Central memory CD4-positive, alpha-beta T cell (primary cell): ENCODE measurements at regions not wholly inside any gene's neighbourhood (a gene's known extent, or its start where the extent isn't known, plus 50 kb on each side); places are given as distances from the start of the nearest gene placed in this dataset.
"Not testable (repeated sequence)": the region's sequence is repeated elsewhere in the genome, so short reads cannot be mapped to it uniquely, and the experiment has no call there.

Source experiments
- DNase-seq: peaks from one replicate; pipeline ENCODE4 v3.0.0; 2022

DNA sequence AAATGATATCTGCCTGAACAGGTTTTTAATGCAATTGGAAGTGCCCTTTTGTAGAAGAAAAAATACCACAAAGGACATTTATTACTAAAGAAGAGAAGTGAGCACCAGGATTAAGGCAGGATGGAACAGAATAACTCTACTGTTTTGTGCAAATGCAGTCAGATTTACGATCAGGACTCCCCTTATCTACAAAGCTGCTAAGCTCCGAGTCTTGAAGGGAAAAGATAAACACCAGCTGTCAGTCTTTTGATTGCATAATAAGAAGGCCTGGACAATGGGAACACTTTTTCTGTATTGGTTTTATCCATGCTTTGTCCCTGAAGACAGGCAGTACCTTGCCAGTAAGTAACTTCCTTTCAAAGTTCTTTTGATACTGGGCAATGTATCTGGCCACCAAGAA, 797.9 kb upstream of the SLC35B3 start:
- no peak for DNase-seq

DNA sequence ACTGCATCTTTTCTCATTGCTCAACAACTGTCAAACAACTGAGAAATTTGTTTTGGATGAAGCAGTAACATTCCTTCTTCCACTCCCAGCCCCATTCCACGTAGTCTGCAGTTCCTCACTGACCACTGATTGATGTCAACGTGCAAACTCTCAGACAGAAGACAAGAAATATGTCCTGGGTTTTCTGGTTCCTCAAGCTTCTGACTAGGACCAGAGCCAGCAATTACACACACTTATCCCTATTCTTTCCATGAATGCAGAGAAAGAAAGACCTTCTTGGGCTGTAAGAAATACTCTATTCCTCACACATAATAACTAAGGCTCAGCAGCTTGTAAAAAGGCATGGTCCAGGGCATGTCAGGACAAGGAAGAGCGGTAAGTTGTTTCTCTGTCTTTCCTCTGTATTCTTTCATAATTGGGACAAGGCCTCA, 790.1 kb upstream of the SLC35B3 start:
- DNase-seq: no peak

DNA sequence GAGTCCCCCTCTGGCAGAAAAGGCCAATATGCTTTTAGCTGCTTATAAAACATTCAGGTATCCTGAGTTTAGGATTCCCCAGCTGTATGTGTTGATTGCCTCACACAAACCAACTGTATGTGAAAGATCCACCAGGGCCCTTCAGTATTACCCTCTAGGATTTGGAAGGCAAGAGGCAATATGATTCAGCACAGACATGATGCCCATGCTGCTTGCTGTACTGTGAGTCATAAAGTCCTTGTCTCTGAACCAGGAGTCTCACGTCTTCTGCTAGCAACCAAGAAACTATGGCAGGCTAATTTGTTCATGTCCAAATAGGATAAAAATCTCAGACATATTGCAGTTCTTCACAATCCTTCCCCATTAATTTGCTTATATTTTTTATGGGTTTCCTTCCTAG, 789.2 kb upstream of the SLC35B3 start:
- no peak for DNase-seq

DNA sequence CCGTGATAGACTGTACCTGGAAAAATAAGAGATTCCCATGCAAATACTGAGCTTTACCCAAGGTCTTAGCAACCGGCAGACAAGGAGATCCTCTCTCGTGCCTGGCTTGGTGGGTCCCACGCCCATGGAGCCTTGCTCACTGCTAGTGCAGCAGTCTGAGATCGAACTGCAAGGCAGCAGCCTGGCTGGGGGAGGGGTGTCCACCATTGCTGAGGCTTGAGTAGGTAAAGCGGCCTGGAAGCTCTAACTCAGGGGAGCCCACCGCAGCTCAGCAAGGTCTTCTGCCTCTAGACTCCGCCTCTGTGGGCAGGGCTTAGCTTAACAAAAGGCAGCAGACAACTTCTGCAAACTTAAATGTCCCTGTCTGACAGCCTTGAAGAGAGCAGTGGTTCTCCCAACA, 778.4 kb upstream of the SLC35B3 start:
- not testable (repeated sequence) for DNase-seq

DNA sequence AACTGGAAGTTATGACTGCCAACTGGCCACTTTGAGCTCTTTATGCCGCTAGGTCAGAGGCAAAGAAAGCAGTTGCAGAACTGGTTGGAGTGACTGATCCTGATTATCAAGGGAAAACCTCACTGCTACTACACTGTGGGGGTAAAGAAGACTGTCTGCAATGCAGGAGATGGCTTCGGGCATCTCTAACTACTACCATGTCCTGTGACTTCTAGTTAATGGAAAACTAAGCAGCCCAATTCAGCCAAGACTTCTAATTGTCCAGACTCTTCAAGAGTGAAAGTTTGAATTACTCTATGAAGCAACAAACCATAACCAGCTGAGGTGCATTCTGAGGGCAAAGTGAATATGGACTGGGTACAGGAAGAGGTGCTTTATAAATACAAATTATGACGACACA, 773.6 kb upstream of the SLC35B3 start:
- DNase-seq: no peak

DNA sequence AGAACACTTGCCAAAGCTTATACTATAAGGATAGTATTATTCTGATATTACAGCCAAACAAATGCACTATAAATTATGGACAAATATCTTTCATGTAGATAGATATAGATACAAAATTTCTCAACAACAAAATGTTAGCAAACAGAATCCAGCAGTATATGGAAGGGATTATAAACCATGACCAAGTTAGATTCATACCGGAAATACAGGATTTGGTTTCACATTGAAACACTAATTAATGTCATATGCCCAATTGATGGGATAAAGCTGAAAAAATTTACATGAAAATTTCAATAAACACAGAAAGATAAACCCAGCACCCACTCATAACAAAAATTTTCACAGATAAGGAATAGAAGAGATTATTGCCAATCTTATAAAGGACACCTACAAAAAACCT, 770.3 kb upstream of the SLC35B3 start:
- no peak for DNase-seq

DNA sequence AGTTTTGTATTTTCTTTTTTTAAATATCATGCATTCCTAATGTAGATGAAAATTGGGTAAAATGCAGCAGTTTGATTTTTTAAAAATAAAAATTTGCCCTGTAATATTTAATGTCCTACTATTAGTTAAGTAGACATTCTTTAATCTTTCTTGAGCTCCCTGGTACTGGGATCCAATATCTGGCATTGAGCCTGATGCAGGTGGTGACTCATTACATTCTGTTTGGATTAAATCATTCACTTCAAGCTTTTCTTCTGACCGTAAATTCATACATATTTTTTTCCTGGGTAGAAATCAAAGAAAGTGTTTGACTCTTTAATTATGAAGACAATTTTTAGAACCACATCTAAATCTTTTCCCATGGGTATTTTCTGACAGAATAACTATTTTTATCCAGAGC, 768.8 kb upstream of the SLC35B3 start:
- DNase-seq: no peak

DNA sequence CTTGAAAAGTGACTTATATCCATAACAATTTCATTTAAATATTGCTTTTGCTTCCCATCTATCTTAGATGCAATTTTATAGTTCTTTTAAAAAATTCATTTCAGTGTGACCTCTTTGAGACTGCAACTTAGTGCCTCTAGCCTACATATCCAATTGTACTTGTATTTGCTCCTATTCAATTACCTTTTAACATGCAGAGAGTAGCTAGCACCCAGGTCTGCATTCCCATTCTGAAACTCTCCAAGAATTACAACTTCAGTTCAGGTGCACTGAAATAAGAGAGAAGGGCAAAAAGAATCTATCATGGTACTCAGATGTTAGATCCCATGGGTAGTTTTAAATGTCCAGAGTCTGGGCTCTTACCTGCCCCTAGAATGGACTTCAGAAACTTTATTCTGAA, 765.4 kb upstream of the SLC35B3 start:
- DNase-seq: no peak

DNA sequence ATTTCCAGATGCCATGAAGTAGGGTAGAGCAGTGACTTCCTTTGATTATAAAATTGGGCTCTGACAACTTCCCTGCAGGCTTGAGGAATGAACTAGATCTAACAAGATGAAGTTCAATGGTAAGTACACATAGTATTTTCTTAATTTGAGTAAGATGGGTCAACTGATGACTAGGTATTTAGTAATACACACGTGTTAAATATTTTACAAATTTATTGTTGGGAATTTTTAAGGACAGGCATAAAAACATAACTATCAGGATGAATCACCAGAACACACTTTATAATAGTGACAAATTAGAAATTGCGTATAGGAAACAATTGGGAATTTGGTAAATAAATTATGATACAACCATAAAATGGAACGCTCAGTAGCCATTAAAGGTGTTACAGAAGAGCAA, 762.4 kb upstream of the SLC35B3 start:
- no peak for DNase-seq

DNA sequence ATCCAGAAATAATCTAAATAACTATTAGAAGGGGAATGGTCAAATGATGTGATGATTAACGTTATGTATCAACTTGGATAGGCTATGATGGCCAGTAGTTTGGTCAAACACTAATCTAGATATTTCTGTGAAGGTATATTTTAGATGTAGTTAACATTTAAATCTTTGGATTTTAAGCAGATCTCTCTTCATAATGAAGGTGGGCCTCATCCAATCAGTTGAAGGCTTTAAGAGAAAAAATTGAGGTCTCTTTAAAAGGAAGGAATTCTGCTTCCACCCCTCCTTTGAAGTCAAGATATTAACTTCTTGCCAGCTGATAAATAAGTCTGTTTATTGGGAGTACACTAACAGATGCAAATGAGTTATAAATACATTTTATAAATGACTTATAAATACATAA, 760.0 kb upstream of the SLC35B3 start:
- DNase-seq: no peak

DNA sequence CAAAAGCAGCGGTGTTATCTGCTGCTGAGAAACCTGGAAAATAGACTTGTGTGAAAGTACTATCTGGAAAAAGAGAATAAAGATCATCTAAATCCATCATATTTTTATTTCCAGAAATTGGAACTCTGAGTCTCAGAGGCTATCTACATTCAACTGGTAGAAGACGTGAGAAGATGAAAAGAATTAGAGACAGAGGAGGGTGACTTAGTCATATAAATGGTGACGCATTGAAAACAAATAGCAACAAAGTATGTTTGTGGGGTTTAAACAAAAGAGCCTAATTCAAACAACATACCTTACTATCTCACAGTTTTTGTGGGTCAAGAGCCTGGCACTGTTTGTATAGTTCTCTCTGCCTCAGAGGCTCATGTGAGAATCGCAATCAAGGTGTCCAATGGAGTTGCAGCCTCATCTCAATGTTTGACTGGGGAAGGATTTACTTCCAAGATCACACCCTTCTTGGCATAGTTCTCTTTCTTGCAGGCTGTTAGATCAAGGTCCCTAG, 757.1 kb upstream of the SLC35B3 start:
- no peak for DNase-seq

DNA sequence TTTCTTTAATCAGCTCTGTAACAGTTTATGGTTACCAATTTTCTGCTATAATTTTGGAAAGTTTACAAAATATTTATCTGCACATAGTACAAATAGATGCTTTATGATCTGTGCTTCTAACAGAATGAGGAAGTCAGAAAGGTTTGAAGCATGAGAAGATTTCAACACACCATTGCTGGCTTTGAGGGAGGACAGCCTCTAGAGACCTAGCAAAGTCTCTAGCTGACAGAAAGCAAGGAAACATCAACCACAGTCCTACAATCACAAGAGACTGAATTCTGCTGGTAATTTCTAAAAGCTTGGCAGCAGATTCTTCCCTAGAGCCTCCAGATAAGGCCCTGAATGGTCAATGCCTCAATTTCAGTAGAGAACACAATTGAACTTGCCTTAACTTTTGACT, 750.8 kb upstream of the SLC35B3 start:
- no peak for DNase-seq

DNA sequence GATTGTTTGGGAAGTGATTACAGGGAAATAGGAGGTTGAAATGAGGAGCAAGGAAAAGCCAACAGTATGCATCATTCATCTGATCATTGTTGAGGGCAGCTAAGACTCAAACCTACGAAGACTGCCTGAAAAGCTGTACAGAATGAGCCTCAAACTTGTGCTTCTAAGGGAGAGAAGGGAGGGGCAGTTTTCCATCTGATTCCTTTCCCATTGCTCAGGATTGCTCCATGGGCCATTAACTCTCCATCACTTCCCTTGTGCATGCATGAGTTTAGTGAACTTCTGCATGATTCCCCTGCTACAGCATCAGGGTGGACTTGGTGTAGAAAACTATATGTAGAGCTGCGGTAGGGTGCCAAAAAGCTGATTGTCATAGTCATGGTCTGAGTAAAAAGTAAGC, 742.7 kb upstream of the SLC35B3 start:
- DNase-seq: no peak

DNA sequence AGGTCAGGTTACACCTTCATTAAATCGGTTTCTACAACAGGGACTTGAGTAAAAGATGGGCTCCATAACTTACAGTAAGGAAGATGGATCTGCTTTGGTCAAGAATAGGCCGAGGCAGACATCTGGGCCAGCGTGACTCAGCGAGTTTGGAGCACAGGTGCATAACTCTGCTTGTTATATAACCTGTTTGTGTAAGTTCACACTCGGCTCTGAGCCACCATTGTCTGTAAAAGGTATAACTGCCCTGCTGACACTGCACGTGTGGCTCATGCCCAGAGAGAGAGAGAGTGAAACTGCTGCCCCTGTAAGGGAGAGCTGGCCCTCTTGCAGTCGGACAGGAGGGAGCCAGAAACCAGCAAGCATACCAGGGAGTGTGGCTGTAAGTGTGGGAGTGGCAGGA, 737.9 kb upstream of the SLC35B3 start:
- no peak for DNase-seq

DNA sequence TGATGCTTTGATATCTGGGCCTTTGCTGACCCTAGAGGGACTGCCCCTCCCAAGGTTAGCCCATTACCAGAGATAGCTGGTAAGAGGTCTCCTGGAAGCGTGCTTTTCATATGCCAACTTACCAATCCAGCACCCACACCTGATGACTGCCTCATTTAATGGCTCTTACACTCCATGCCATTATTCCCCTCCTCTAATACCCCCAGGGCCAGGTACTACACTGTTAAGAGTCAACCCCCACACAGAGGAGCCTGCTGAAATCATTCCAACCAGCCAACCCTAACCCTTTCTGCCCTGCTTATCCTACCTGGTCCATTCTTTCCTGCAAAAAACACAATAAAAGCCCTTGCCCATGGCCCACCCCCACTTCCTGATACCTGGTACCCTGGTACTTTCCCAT, 736.8 kb upstream of the SLC35B3 start:
- DNase-seq: no peak

DNA sequence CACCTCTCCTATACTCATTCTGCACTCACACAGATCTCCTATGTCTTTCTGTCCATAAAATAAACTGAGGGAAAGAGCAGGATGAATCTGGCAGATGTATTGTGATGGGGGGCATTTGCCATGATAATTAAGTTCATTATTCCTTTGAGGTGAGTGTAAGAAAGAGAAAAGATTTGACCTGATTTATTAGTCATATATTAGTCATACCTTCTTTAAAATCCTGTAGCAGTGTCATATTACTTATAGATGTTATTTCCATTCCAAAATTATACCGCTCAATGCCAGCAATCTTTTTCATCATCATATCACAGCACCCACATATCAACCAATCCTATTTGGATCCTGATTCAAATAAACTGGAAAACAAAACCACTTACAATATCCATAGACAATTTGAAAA, 733.3 kb upstream of the SLC35B3 start:
- DNase-seq: no peak

DNA sequence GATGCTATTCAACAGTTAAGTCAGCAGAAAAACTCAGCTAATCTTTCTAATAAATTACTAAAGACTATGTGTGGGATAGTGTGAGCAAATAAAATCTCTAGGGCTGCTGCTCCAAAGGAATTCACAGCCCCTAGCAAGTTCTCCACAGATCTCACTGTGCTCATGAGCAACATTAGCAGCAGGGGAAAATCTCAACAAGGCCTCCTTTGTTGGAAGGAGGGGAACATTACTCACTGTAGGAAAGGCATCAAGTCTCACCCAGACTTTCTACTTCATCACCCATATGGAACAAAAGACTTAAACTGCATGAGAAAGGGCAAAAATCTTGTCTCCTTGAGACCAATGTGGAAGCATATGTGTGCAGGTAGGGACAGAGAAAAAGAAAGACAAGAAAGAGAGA, 726.4 kb upstream of the SLC35B3 start:
- no peak for DNase-seq

DNA sequence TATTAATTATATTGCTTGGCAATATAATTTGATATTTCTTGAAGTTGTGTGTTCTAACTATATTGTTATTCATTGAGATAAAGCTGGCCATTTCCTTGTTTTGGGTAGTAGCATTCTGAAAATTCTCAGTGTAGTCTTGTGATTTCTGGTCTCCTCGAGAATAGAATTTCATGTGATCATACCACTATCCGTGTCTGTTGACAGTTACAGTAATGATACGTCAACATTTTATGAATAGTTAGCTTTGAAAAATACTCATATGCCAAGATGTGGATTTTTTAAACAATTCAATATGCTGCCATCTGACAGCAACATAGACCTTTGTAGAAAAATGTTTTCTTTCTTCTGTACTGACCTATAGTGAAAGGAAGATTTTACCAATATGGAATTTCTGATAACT, 723.7 kb upstream of the SLC35B3 start:
- no peak for DNase-seq

DNA sequence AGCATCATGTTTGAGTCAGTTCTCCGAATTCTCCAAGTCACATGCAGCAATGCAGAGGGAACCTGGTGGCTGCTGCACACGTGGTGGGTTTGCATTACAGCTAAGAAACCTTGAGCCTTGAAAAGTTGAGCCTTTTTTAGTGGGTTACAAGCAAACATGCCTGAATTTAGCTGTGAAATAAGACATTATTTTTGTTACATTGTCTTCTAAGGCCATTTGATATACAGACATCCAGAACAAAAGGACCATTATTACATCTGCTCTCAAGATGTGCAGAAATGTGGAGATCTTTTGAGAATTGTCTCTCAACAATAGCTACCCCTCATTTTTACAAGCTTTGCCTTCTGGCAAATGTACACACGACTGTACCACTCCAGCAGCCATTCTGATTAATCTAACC, 720.5 kb upstream of the SLC35B3 start:
- DNase-seq: no peak

DNA sequence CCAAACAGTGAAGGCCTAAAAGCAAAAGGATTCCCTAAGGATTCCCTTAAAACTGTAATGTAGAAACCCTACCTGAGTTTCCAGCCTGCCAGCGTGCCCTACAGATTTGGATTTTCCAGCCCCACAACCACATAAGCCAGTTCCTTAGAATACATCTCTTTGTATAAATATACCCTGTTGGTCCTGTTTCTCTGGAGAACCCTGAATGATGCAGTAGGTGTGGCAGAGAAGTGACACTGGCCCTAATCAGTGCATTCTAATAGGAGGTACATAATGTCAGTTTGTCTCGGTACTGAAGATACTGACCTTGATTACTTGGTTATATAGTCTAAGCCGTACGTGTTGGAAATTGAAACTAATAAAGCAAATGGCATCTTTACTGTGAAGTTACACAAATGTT, 707.8 kb upstream of the SLC35B3 start:
- no peak for DNase-seq

DNA sequence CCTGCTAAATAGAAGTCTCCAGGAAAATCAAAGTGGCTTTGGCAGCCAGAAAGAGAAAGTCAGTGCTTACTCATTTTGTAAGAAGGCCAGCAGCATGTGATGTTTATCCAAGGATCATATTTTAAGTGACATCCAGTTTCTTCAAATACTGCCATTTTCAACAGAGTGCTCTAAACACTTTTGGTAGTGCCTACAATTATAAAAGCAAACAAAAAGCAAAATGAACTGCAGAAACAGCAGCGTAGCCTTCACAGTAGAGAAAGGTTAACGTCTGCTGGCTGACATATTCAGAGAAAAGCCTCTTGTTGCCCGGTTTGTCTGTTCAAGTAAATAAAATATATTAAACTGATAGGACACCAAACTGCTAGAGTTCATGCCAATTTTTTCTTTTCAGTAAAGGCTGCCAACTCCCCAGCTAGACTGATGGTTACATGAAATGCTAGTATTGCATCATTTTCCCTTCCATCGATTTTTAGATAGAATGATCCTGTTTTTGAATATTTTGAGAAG, 705.7 kb upstream of the SLC35B3 start:
- DNase-seq: no peak

DNA sequence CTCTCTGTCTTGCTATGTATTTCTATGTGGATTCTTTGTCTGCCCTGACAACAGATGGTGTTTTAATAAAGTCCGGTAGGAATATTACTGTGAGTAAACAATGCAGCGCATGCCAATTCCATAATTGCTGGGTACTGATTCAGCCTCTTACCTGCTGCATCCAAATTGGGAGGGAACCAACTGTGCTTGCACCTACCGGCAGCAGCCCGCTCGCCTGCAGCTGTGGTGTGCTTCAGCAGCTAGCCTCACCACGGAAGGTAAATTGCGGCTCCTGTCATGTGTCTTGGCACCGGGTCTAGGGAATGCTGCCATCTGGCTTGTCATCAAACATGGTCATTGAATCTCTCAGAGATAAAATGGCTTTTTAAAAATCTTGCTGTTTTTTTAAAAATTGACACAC, 704.8 kb upstream of the SLC35B3 start:
- no peak for DNase-seq

DNA sequence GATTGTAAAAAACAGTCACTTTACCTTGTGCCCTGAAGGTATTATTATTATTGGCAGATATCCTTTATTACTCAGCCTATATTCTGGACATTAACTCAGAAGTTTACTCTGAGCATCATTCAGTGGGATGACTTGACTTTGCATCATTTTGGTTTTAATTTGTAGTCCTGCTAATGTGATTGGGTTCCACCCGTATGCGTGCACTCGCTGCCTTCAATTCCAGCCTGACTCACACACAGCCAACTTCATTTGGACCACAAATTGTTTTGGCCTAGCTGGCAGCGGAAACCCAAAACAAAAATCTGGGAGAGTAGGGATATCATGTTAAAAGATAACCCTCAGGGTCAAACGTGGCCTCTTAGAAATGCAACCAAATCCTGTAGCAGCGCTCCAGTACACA, 704.4 kb upstream of the SLC35B3 start:
- no peak for DNase-seq

DNA sequence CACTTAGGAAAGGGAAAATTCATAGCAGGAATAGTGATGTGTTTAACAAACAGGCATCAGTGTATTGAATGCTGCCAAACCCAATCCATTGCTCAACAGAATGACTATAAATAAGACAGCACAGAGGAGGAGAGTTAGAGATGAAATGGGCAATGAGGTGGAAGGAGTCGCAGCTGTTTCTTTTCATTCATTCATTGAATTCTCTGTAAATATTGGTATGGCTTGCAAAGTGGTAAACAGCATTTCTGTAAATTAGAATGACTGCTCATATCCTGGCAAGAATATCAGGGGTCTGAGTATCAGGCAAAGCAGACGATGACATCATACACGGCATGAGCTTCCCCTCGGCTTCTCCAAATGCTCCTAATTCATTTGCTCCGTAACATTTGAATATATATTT, 703.6 kb upstream of the SLC35B3 start:
- no peak for DNase-seq

DNA sequence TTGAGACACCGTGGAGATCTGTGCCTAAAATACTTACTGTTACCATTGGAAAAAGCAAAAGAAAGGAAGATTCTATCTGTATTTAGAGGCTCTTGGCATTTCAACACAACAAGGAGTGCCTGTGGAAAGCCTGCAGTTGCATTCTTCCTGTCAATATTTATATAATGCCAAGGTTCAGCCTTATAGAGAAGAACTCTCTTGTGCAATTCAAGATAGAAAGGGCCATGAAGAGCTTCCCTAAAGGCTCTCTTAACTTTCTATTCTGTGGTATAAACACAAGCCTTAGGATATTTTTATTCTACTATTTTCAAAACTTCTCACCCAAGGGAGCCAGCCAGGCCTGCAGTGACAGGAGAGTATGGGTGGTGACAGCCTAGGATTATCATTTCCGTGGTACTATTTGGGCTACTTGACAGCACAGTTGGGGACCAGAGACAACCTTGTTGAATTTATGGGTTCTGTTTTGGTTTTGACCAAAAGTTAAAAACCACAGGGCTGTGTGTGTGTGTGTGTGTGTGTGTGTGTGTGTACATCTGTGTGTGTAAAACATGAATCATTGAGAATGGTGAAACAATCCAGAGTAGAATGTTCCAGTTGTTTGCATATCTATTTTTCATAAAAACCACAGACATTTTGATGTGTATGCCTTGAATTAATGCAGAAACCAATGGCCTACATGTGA, 700.9 kb upstream of the SLC35B3 start:
- no peak for DNase-seq
